ENCODE measurements at regions not wholly inside any gene's neighbourhood (a gene's known extent, or its start where the extent isn't known, plus 50 kb on each side); places are given as distances from the start of the nearest gene placed in this dataset.
"Not testable (repeated sequence)": the region's sequence is repeated elsewhere in the genome, so short reads cannot be mapped to it uniquely, and the experiment has no call there.

GRCh38 chrX:128807367-128807766 lies 715.9 kb downstream of the SMARCA1 start:
- DNase-seq (ENCODE audit: insufficient read length, low spot score) (no peak), FAIRE-seq (no peak)

DNA sequence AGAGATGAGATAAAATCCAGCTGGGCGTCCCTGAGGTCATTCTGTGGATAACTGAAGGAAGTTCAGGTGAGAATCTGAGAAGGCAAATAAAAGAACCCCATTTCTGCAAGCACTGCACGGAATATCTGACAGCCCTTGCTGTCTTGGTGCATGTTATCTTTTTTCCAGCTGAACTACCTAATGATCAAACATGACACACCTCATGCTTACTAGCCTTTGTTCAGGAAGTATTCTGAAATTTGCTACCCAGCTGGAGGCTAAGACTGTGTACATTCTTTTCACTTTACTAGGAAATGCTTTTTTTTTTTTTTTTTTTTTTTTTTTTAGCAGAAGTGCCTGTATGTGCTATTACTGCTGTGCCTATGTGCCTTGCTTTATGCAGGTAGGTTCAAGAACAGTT lies 718.1 kb downstream of the SMARCA1 start:
- no peak for FAIRE-seq

GRCh38 chrX:128804828-128805227 lies 718.5 kb downstream of the SMARCA1 start:
- no peak for FAIRE-seq
- no peak for DNase-seq (ENCODE audit: insufficient read length, low spot score)

More for the DNA sequence above, 718.1 kb downstream of the SMARCA1 start:
- DNase-seq (ENCODE audit: insufficient read length, low spot score) = no peak

- FAIRE-seq (peak; percentile 52), DNase-seq (ENCODE audit: insufficient read length, low spot score) (no peak)
Measured at GRCh38 chrX:128800138-128800537, 723.2 kb downstream of the SMARCA1 start.

DNA sequence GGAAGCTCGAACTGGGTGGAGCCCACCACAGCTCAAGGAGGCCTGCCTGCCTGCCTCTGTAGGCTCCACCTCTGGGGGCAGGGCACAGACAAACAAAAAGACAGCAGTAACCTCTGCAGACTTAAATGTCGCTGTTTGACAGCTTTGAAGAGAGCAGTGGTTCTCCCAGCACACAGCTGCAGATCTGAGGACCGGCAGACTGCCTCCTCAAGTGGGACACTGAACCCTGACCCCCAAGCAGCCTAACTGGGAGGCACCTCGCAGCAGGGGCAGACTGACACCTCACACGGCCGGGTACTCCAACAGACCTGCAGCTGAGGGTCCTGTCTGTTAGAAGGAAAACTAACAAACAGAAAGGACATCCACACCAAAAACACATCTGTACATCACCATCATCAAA lies 730.9 kb upstream of the ACTRT1 start:
- FAIRE-seq; DNase-seq (ENCODE audit: insufficient read length, low spot score): not testable (repeated sequence)

GRCh38 chrX:128781506-128781905 lies 729.3 kb upstream of the ACTRT1 start:
- FAIRE-seq (no peak), DNase-seq (ENCODE audit: insufficient read length, low spot score) (no peak)

- DNase-seq (ENCODE audit: insufficient read length, low spot score) (no peak), FAIRE-seq (no peak)
Measured at GRCh38 chrX:128780934-128781333, 728.7 kb upstream of the ACTRT1 start.

DNA sequence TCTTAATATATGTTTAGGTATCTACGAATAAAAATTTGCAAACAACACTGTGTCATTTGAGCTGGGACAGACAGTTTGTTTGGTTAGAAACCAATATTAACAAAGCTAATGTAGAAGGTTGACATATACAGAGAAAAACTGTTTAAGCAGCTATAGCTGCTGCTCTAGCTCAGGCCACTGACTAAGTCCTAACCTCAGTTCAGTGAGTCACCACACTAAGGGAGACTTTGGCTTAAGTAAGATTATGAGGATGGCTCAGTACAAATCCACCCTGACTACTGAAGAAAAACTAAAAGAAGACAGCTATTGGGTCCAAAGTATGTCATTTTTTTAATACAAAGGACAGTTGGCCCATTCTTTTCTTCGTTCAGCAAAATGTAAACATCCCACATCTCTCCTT lies 717.3 kb upstream of the ACTRT1 start:
- DNase-seq (ENCODE audit: insufficient read length, low spot score) = no peak
- FAIRE-seq = no peak

- DNase-seq (ENCODE audit: insufficient read length, low spot score) = no peak
- no peak for FAIRE-seq
Measured at GRCh38 chrX:128759745-128760144, 707.5 kb upstream of the ACTRT1 start.

DNA sequence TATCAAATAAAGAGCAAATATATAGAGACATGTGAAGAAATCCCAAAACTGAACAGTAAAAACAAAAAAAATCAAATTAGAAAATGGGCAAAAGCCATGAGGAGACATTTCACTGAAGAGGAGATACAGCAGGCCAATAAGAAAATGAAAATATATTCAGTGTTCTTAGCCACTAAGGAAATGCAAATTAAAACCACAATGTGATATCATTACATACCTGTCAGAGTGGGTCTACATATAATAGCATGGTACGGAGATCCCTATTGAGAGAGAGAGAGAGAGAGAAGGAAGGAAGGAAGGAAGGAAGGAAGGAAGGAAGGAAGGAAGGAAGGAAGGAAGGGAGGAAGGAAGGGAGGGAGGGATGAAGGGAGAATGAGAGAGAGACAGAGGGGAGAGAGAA lies 707.0 kb upstream of the ACTRT1 start:
- FAIRE-seq = no peak

DNA sequence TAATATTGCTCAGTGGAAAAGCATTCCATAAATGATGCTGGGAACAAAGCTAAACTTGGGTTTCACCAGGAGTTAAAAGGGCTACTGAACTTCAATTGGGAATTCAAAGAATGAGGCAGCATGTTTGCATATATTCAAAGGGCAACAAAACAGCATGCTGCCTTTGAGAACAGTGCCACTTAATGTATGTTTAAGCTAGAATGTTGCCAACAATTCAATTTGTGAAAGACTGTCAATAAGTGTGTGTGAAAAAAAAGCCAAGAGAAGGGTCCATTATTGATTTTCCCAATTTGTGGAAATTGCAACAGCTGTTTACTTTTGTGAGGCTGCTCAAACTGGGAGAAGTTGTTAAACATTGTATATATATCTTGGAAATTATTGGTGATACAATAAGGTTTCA lies 701.9 kb upstream of the ACTRT1 start:
- DNase-seq (ENCODE audit: insufficient read length, low spot score) = no peak

More for the DNA sequence above, 707.0 kb upstream of the ACTRT1 start:
- DNase-seq (ENCODE audit: insufficient read length, low spot score) = no peak

GRCh38 chrX:128739539-128739938 lies 687.3 kb upstream of the ACTRT1 start:
- DNase-seq (ENCODE audit: insufficient read length, low spot score) (no peak), FAIRE-seq (no peak)

More for the DNA sequence above, 701.9 kb upstream of the ACTRT1 start:
- no peak for FAIRE-seq

DNA sequence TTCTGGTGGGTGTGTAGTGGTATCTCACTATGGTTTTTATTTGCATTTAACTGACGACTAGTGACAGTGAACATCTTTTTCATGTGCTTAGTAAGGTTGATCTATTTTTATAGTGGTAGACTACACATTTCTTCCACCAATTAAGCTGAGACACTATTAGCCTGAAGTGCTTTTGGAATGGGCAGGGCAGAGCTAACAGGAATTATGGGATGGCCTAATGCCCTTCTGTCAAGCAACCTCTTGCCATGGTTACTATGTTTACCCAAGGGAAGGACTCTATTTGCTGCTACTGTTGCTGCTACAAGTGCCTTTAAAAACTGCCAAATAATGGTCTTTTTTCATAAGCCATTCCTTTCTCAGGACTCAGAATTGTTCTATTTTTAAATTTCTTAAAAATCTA lies 676.7 kb upstream of the ACTRT1 start:
- DNase-seq (ENCODE audit: insufficient read length, low spot score) (no peak), FAIRE-seq (no peak)

DNA sequence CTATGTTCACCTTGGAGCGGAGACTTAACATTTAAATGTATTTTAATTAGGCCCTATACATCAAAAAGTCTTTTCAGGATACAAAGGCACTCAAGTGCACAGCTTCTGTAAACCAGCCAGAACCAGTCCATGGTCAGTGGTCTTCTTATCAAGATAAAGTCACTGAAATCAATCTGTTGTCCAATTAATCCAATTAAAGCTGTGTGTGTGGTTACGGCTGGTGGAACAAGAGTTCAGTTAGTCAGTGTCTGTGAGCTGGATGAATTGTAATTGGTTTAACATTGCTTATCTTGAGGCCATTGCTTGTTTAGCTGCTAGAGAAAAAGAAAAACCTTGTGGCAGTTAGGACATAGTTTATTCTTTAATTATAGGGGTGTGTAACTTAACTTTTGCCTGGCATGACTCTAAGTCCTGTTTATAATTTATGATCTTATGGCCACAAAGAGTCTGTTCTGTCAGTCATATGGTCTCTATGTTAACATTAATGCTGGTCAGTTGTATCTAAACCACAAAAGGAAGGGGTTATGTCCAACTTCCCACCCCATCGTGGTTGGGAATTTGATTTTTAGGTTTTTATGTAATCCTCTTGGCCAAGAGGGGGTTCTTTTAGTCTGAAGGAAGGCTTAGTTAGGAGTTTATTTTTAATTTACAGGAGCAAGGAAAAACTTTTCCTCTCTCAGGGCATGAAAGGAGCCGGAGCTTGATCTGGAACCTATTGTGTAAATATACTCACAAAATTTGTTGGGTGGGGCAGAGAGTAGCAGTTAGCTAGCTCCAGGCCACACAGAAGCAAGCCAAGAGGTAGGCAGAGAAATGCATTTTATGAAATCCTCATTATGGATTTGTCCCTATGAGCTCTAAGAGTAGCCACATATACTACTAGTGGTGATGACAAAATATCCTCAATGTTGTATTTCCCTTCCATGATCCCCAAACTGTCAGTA lies 665.7 kb upstream of the ACTRT1 start:
- DNase-seq (ENCODE audit: insufficient read length, low spot score) (no peak), FAIRE-seq (no peak)

DNA sequence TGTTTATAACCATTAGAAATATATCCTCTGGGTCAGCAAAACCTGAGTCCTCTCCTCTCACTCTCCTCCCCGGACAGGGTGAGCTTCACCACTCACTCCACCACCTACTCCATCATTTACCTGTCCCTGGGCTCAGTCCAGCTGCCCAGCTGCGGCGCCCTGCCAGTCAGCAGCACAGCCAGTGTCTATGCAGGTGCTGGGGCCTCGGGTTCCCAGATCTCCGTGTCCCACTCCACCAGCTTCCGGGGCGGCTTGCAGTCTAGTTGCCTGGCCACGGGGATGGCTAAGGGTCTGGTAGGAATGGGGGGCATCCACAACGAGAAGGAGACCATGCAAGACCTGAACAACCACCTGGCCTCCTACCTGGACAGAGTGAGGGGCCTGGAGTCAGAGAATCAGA lies 662.2 kb upstream of the ACTRT1 start:
- FAIRE-seq (no peak), DNase-seq (ENCODE audit: insufficient read length, low spot score) (no peak)

DNA sequence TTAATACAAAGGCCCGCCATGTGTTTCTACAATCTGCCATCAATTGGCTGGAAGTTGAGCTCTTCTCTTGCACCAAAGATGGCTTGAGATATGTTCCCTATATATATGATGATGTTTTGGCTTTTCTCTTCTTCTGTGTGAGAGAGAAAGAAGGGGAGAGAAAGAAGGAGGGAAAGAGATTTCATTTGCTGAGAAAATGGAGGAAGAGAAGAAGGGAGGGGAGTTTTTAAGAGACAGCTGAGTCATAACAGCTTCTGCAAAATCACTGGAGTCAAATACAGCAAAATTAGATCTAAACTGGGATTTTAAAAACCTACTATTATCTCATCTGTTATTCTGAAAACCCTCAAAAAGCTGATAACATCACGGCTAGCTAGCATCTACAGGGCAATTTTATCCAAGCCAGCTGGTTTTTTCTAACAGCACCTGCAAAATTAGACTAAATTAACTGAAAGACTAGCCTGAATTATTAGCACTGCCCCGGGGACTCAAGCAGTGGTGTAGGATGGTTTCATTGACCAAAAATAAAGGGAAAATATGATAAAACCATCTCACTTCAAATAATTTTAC lies 647.6 kb upstream of the ACTRT1 start:
- FAIRE-seq (no peak), DNase-seq (ENCODE audit: insufficient read length, low spot score) (no peak)

DNA sequence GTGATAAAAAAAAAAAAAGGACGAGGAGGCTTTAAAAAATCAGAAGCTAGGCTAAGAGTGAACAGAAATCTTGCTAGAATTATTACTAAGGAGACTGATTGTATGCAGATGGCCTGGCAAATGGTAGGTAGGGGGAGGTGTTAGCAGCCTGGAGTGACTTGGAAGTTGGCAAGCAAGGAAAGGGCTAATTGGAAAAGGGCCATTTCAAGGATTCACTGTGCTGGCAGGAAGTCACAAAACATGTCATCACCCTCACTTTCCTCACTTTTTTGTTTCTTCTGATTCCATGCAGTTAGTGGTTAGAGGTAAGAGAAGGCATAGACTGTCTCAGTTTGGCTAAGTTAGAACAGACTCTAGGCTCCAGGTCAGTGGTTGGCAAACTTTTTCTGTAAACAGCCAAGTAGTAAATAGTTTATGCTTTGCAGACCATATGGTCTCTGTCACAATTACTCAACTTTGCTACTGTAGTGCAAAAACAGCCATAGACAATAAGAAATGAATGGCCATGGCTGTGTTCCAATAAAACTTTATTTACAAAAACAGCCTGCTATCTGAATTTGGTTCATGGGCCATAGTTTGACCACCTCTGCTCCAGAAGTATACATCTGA lies 646.5 kb upstream of the ACTRT1 start:
- DNase-seq (ENCODE audit: insufficient read length, low spot score) = no peak
- no peak for FAIRE-seq

DNA sequence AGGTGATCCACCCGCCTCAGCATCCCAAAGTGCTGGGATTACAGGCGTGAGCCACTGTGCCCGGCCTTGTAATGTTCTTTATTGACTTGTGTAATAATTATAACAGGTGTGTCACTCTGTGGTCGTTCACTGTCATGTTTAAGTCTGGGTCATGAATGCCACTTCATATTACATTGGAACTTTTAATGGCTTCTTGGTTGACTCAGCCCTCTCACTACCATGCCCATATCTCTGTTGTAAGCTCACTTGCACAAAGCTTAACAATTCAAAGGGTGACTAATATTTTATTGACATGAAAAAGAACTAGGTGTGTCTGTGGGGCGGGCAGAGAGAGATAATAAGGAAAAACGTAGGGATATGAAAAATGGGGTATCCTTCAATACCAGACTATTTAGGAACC lies 639.7 kb upstream of the ACTRT1 start:
- DNase-seq (ENCODE audit: insufficient read length, low spot score) = no peak
- FAIRE-seq = no peak

DNA sequence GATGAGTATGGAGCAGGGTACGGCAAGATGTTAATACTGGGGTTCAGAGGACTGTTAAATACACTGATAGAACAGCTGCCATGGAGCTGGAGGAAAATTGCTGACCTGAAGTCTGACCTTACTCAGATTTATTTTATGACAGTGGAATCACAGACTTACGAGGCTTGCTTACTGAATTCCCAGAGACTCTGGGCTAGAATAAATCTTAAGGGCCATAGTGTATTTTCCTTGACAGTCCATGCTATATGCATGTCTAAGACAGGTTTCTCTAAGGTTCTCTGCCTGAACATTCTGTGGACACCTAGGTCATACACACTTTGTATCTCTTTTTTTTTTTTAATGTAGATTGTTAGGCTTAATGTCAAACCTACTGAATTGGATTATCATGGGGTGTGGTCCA lies 633.2 kb upstream of the ACTRT1 start:
- FAIRE-seq = peak; percentile 4

GRCh38 chrX:128676651-128677050 lies 624.4 kb upstream of the ACTRT1 start:
- DNase-seq (ENCODE audit: insufficient read length, low spot score) (no peak), FAIRE-seq (no peak)

More for the DNA sequence above, 633.2 kb upstream of the ACTRT1 start:
- DNase-seq (ENCODE audit: insufficient read length, low spot score) = no peak

GRCh38 chrX:128674326-128675086 lies 622.3 kb upstream of the ACTRT1 start:
- not testable (repeated sequence) for DNase-seq (ENCODE audit: insufficient read length, low spot score); FAIRE-seq
